ENCODE measurements at regions not wholly inside any gene's neighbourhood (a gene's known extent, or its start where the extent isn't known, plus 50 kb on each side); places are given as distances from the start of the nearest gene placed in this dataset.

- Histone ChIP-seq H4K20me1 (replicated peaks; ENCODE audit: control insufficient read depth, extremely low read depth, insufficient read depth, low read length) (no peaks in the 10 kb centered on the region), H2AFZ (ENCODE audit: low read depth, low read length) (no peak overlapping the region), H3K36me3 (ENCODE audit: control insufficient read depth in 2 of 2, extremely low read depth in 1 of 2, insufficient read depth in 2 of 2, low read length in 2 of 2) (no peaks in the 10 kb centered on the region), H3K9me3 (replicated peaks; ENCODE audit: control insufficient read depth, insufficient read depth, low read length) (no peaks in the 10 kb centered on the region), H3K79me2 (ENCODE audit: control insufficient read depth, insufficient read depth, low read length) (no peaks in the 10 kb centered on the region), H3K9ac (replicated peaks; ENCODE audit: extremely low read depth, insufficient read depth, low read length) (no peak overlapping the region), H3K27ac (ENCODE audit: insufficient read depth, low read depth, low read length) (no peak overlapping the region), H3K4me2 (ENCODE audit: insufficient read depth, low read length) (no peak overlapping the region), H3K4me3 (replicated peaks in 1 of 3; ENCODE audit: insufficient read depth in 1 of 3, low read depth in 1 of 3, low read length in 3 of 3) (no peak overlapping the region), H3K9me1 (replicated peaks; ENCODE audit: control insufficient read depth, extremely low read depth, insufficient read depth, low read length) (no peaks in the 10 kb centered on the region), H3K27me3 (ENCODE audit: control insufficient read depth in 2 of 2, insufficient read depth in 2 of 2, low read length in 2 of 2) (no peaks in the 10 kb centered on the region), H3K4me1 (ENCODE audit: control insufficient read depth, extremely low read depth, insufficient read depth, low read length) (no peaks in the 10 kb centered on the region)
- TF ChIP-seq JUN (IDR thresholded peaks at IDR 0.05; ENCODE audit: borderline replicate concordance, insufficient read depth, insufficient read length, low read depth) = no peak
- no peak for TF ChIP-seq MAX (IDR thresholded peaks at IDR 0.05; ENCODE audit: insufficient read depth, insufficient read length)
- no peak for TF ChIP-seq POLR2AphosphoS5 (IDR thresholded peaks at IDR 0.05; ENCODE audit: insufficient read depth, low read depth, low read length)
- TF ChIP-seq EZH2 (IDR thresholded peaks at IDR 0.05; ENCODE audit: borderline replicate concordance, low read depth, low read length, severe bottlenecking) = no peak
- TF ChIP-seq CTCF (IDR thresholded peaks at IDR 0.05; ENCODE audit: extremely low read depth in 1 of 2, insufficient read depth in 1 of 2, low read depth in 1 of 2, low read length in 2 of 2) = no peak
- no peak for TF ChIP-seq FOS (IDR thresholded peaks at IDR 0.05; ENCODE audit: borderline replicate concordance, insufficient read depth, low read length)
- TF ChIP-seq POLR2A (IDR thresholded peaks at IDR 0.05; ENCODE audit: low read depth, low read length) = no peak
- TF ChIP-seq GATA2 (IDR thresholded peaks at IDR 0.05; ENCODE audit: insufficient read depth, insufficient read length, low read depth, low read length) = no peak
- no peak for TF ChIP-seq MYC (IDR thresholded peaks at IDR 0.05; ENCODE audit: low read depth, low read length)
- dilution Hi-C loops (cut with MboI; ENCODE audit: extremely low pct_ligation_motif_present, low sequenced_read_pairs) (no loop called here), intact Hi-C loops (cut with micrococcal nuclease) (no loop called here)
- ChIA-PET CTCF (no interaction called here), POLR2A (no interaction called here)
- BruUV-seq (replicated peaks) = no TSS peak
- no peak for DNase-seq (ENCODE audit: low read depth, low spot score)
- no peak for FAIRE-seq
These were observed 1012.4 kb downstream of the AMY1C start for GRCh38 chr1:104761961-104762570.

Measured in endothelial cell of umbilical vein (primary cell).